ENCODE measurements at regions not wholly inside any gene's neighbourhood (a gene's known extent, or its start where the extent isn't known, plus 50 kb on each side); places are given as distances from the start of the nearest gene placed in this dataset.
"Not testable (repeated sequence)": the region's sequence is repeated elsewhere in the genome, so short reads cannot be mapped to it uniquely, and the experiment has no call there.

GRCh38 chr14:106309423-106309822 is 783.0 kb downstream of the TMEM121 start:
- no peak for DNase-seq

- DNase-seq = no peak
Observed at GRCh38 chr14:106315436-106315835, 789.1 kb downstream of the TMEM121 start.

GRCh38 chr14:106317593-106317992 is 791.2 kb downstream of the TMEM121 start:
- no peak for DNase-seq

GRCh38 chr14:106318700-106319099 is 792.3 kb downstream of the TMEM121 start:
- DNase-seq = peak; percentile 70

- not testable (repeated sequence) for DNase-seq
Observed at GRCh38 chr14:106323970-106324369, 797.6 kb downstream of the TMEM121 start.

GRCh38 chr14:106327234-106327633 is 800.9 kb downstream of the TMEM121 start:
- no peak for DNase-seq

GRCh38 chr14:106327702-106328353 is 801.4 kb downstream of the TMEM121 start:
- not testable (repeated sequence) for DNase-seq

GRCh38 chr14:106329243-106329642 is 802.9 kb downstream of the TMEM121 start:
- DNase-seq = not testable (repeated sequence)

GRCh38 chr14:106329987-106330774 is 803.8 kb downstream of the TMEM121 start:
- DNase-seq = not testable (repeated sequence)

GRCh38 chr14:106334428-106335109 is 808.2 kb downstream of the TMEM121 start:
- DNase-seq = peak; percentile 87

GRCh38 chr14:106335110-106335429 is 808.7 kb downstream of the TMEM121 start:
- DNase-seq = not testable (repeated sequence)

GRCh38 chr14:106338775-106339174 is 812.4 kb downstream of the TMEM121 start:
- DNase-seq = not testable (repeated sequence)

GRCh38 chr14:106340658-106341057 is 814.3 kb downstream of the TMEM121 start:
- not testable (repeated sequence) for DNase-seq

GRCh38 chr14:106341161-106341560 is 814.8 kb downstream of the TMEM121 start:
- DNase-seq = not testable (repeated sequence)

GRCh38 chr14:106343626-106344025 is 817.2 kb downstream of the TMEM121 start:
- no peak for DNase-seq

GRCh38 chr14:106344065-106344614 is 817.8 kb downstream of the TMEM121 start:
- not testable (repeated sequence) for DNase-seq

- DNase-seq = not testable (repeated sequence)
Observed at GRCh38 chr14:106344791-106345479, 818.6 kb downstream of the TMEM121 start.

GRCh38 chr14:106346084-106346483 is 819.7 kb downstream of the TMEM121 start:
- DNase-seq = no peak

GRCh38 chr14:106346534-106347290 is 820.3 kb downstream of the TMEM121 start:
- DNase-seq = no peak

GRCh38 chr14:106347291-106347778 is 821.0 kb downstream of the TMEM121 start:
- no peak for DNase-seq

- no peak for DNase-seq
Observed at GRCh38 chr14:106347890-106348755, 821.7 kb downstream of the TMEM121 start.
